ENCODE measurements at regions not wholly inside any gene's neighbourhood (a gene's known extent, or its start where the extent isn't known, plus 50 kb on each side); places are given as distances from the start of the nearest gene placed in this dataset.

DNA sequence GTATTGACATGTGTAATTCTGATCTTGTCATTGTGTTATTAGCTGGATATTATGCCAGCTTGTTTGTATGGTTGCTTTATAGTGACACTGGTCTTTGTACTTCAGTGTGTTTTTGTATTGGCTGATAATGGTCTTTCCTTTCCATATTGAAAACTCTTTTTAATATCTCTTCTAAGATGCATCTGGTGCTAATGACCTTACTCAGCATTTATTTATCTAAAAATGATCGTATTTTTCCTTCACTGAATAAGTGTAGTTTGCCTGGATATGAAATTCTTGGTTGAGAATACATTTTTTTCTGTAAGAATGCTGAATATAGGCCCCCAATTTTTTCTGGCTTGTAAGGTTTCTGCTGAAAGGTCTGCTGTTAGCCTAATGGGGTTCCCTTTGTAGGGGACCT lies 465.5 kb upstream of the TMPRSS15 start:
- no peak for TF ChIP-seq CEBPB (IDR thresholded peaks at IDR 0.05)
- TF ChIP-seq TAF1 (IDR thresholded peaks at IDR 0.05; ENCODE audit: low read depth) = no peak
- TF ChIP-seq YY1 (IDR thresholded peaks at IDR 0.05; ENCODE audit: low read depth) = no peak
- TF ChIP-seq, protein P1, sequence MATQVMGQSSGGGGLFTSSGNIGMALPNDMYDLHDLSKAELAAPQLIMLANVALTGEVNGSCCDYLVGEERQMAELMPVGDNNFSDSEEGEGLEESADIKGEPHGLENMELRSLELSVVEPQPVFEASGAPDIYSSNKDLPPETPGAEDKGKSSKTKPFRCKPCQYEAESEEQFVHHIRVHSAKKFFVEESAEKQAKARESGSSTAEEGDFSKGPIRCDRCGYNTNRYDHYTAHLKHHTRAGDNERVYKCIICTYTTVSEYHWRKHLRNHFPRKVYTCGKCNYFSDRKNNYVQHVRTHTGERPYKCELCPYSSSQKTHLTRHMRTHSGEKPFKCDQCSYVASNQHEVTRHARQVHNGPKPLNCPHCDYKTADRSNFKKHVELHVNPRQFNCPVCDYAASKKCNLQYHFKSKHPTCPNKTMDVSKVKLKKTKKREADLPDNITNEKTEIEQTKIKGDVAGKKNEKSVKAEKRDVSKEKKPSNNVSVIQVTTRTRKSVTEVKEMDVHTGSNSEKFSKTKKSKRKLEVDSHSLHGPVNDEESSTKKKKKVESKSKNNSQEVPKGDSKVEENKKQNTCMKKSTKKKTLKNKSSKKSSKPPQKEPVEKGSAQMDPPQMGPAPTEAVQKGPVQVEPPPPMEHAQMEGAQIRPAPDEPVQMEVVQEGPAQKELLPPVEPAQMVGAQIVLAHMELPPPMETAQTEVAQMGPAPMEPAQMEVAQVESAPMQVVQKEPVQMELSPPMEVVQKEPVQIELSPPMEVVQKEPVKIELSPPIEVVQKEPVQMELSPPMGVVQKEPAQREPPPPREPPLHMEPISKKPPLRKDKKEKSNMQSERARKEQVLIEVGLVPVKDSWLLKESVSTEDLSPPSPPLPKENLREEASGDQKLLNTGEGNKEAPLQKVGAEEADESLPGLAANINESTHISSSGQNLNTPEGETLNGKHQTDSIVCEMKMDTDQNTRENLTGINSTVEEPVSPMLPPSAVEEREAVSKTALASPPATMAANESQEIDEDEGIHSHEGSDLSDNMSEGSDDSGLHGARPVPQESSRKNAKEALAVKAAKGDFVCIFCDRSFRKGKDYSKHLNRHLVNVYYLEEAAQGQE (IDR thresholded peaks at IDR 0.05; ENCODE audit: low read depth) = no peak
- no peak for TF ChIP-seq TEAD4 (IDR thresholded peaks at IDR 0.05)
- TF ChIP-seq EP300 (IDR thresholded peaks at IDR 0.05; ENCODE audit: borderline replicate concordance) = no peak
- no peak for TF ChIP-seq RAD21 (IDR thresholded peaks at IDR 0.05; ENCODE audit: low read depth)
- no peak for TF ChIP-seq ZBTB7A (IDR thresholded peaks at IDR 0.05; ENCODE audit: low read depth)
- TF ChIP-seq CREB1 (IDR thresholded peaks at IDR 0.05; ENCODE audit: low read depth) = no peak
- TF ChIP-seq MAX (IDR thresholded peaks at IDR 0.05) = no peak
- TF ChIP-seq, protein P2, sequence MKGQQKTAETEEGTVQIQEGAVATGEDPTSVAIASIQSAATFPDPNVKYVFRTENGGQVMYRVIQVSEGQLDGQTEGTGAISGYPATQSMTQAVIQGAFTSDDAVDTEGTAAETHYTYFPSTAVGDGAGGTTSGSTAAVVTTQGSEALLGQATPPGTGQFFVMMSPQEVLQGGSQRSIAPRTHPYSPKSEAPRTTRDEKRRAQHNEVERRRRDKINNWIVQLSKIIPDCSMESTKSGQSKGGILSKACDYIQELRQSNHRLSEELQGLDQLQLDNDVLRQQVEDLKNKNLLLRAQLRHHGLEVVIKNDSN (IDR thresholded peaks at IDR 0.05) = no peak
- TF ChIP-seq FOXM1 (IDR thresholded peaks at IDR 0.05; ENCODE audit: borderline replicate concordance, low read depth) = no peak
